H9 (cell line): ENCODE measurements at regions not wholly inside any gene's neighbourhood (a gene's known extent, or its start where the extent isn't known, plus 50 kb on each side); places are given as distances from the start of the nearest gene placed in this dataset.

Source experiments
- DNase-seq: peaks from one replicate; pipeline ENCODE4 v3.0.0-alpha.2; 2017
- H2AFZ ChIP-seq: one replicate; pipeline ENCODE4 v1.6.1; 2013; ENCODE audit warnings: mild to moderate bottlenecking, low read length, control low read depth, moderate library complexity
- H2AK5ac ChIP-seq: 2 replicates; pipeline ENCODE4 v1.6.1; 2013; ENCODE audit warnings: low read length, control low read depth, mixed read lengths; ENCODE audit not compliant: insufficient read length
- H2BK120ac ChIP-seq: one replicate; pipeline ENCODE4 v1.6.1; 2013; ENCODE audit warnings: low read depth, mild to moderate bottlenecking, low read length, control low read depth, inconsistent platforms; ENCODE audit not compliant: poor library complexity, severe bottlenecking
- H2BK12ac ChIP-seq: 2 replicates; pipeline ENCODE4 v1.6.1; 2013; ENCODE audit warnings: low read length, control low read depth, mixed read lengths, low read depth; ENCODE audit not compliant: insufficient read length
- H2BK15ac ChIP-seq: 2 replicates; pipeline ENCODE4 v1.6.1; 2013; ENCODE audit warnings: low read depth, low read length, control low read depth
- H2BK20ac ChIP-seq: one replicate; pipeline ENCODE4 v1.6.1; 2013; ENCODE audit warnings: low read depth, mild to moderate bottlenecking, low read length, control low read depth, inconsistent platforms; ENCODE audit not compliant: poor library complexity, severe bottlenecking
- H2BK5ac ChIP-seq: 2 replicates; pipeline ENCODE4 v1.6.1; 2013; ENCODE audit warnings: low read length, control low read depth, mixed read lengths; ENCODE audit not compliant: insufficient read length
- H3K14ac ChIP-seq: 2 replicates; pipeline ENCODE4 v1.6.1; 2013; ENCODE audit warnings: low read length, control low read depth; ENCODE audit not compliant: insufficient read depth
- H3K18ac ChIP-seq: 2 replicates; pipeline ENCODE4 v1.6.1; 2013; ENCODE audit warnings: low read depth, mild to moderate bottlenecking, mixed read lengths, low read length, control low read depth; ENCODE audit not compliant: insufficient read length
- H3K23ac ChIP-seq: 2 replicates; pipeline ENCODE4 v1.6.1; 2013; ENCODE audit warnings: low read length, control low read depth, mixed read lengths, low read depth; ENCODE audit not compliant: insufficient read length
- H3K23me2 ChIP-seq: 2 replicates; pipeline ENCODE4 v1.6.1; 2013; ENCODE audit warnings: low read depth, mild to moderate bottlenecking, mixed read lengths, low read length, control low read depth; ENCODE audit not compliant: insufficient read length, poor library complexity, severe bottlenecking
- H3K27ac ChIP-seq: 2 replicates; pipeline ENCODE4 v1.5.1; 2013; ENCODE audit warnings: low read length, control low read depth, mixed read lengths, low read depth; ENCODE audit not compliant: insufficient read length
- H3K27me3 ChIP-seq: 2 replicates; pipeline ENCODE4 v1.6.1; 2013; ENCODE audit warnings: low read length, control low read depth, inconsistent platforms; ENCODE audit not compliant: insufficient read depth
- H3K4ac ChIP-seq: 2 replicates; pipeline ENCODE4 v1.6.1; 2013; ENCODE audit warnings: low read depth, mild to moderate bottlenecking, control low read depth, inconsistent platforms, low read length, moderate library complexity
- H3K4me1 ChIP-seq: 2 replicates; pipeline ENCODE4 v1.6.1; 2013; ENCODE audit warnings: low read length, control low read depth, inconsistent platforms; ENCODE audit not compliant: insufficient read depth
- H3K4me2 ChIP-seq: 2 replicates; pipeline ENCODE4 v1.6.1; 2013; ENCODE audit warnings: low read length, control low read depth, mixed read lengths; ENCODE audit not compliant: insufficient read length, insufficient read depth
- H3K56ac ChIP-seq: 2 replicates; pipeline ENCODE4 v1.6.1; 2013; ENCODE audit warnings: low read depth, mild to moderate bottlenecking, mixed read lengths, low read length, control low read depth; ENCODE audit not compliant: insufficient read length
- H3K79me1 ChIP-seq: 2 replicates; pipeline ENCODE4 v1.6.1; 2013; ENCODE audit warnings: low read depth, mild to moderate bottlenecking, moderate library complexity, low read length, control low read depth, inconsistent platforms; ENCODE audit not compliant: insufficient read depth, poor library complexity, severe bottlenecking
- H3K79me2 ChIP-seq: 2 replicates; pipeline ENCODE4 v1.6.1; 2013; ENCODE audit warnings: low read length, control low read depth, inconsistent platforms; ENCODE audit not compliant: insufficient read depth
- H3K9ac ChIP-seq: 2 replicates; pipeline ENCODE4 v1.6.1; 2013; ENCODE audit warnings: low read length, control low read depth, mixed read lengths; ENCODE audit not compliant: insufficient read length; ENCODE audit errors: extremely low read depth
- H3K9me3 ChIP-seq: one replicate; pipeline ENCODE4 v1.6.1; 2013; ENCODE audit warnings: low read depth, low read length, inconsistent platforms; ENCODE audit not compliant: control insufficient read depth
- H3T11ph ChIP-seq: one replicate; pipeline ENCODE4 v1.6.1; 2013; ENCODE audit warnings: mild to moderate bottlenecking, low read length, control low read depth, inconsistent platforms
- H4K20me1 ChIP-seq: one replicate; pipeline ENCODE4 v1.6.1; 2013; ENCODE audit not compliant: control insufficient read depth, insufficient read length, insufficient read depth
- H4K5ac ChIP-seq: 2 replicates; pipeline ENCODE4 v1.6.1; 2013; ENCODE audit warnings: low read depth, mild to moderate bottlenecking, mixed read lengths, low read length, control low read depth; ENCODE audit not compliant: insufficient read length
- H4K8ac ChIP-seq: replicated peaks from 2 replicates; pipeline ENCODE4 v1.6.1; 2013; ENCODE audit warnings: low read length, control low read depth, mixed read lengths, low read depth; ENCODE audit not compliant: insufficient read length
- H4K91ac ChIP-seq: 2 replicates; pipeline ENCODE4 v1.6.1; 2013; ENCODE audit warnings: low read depth, mild to moderate bottlenecking, moderate library complexity, mixed read lengths, low read length, control low read depth; ENCODE audit not compliant: insufficient read length
- H3K27ac Mint-ChIP-seq, 3 experiments: 2 replicates in 2 of 3; 3 replicates in 1 of 3; pipeline ENCODE4 v1.8.0; 2020 to 2021; ENCODE audit warnings: mixed read lengths in 3 of 3, mild to moderate bottlenecking in 1 of 3, moderate library complexity in 1 of 3
- H3K27me3 Mint-ChIP-seq: 2 replicates; pipeline ENCODE4 v1.8.0; 2021; ENCODE audit warnings: low read depth, mild to moderate bottlenecking, moderate library complexity, mixed read lengths
- H3K36me3 Mint-ChIP-seq, 3 experiments: 2 replicates in 2 of 3; 3 replicates in 1 of 3; pipeline ENCODE4 v1.8.0; 2020 to 2021; ENCODE audit warnings: low read depth in 3 of 3, mixed read lengths in 3 of 3; ENCODE audit not compliant: insufficient read depth in 1 of 3
- H3K4me1 Mint-ChIP-seq, 2 experiments: 2 replicates each; pipeline ENCODE4 v1.8.0; 2020; ENCODE audit warnings: mixed read lengths in 2 of 2
- H3K4me3 Mint-ChIP-seq, 2 experiments: 2 replicates in 1 of 2; 3 replicates in 1 of 2; pipeline ENCODE4 v1.8.0; 2020 to 2021; ENCODE audit warnings: mild to moderate bottlenecking in 2 of 2, mixed read lengths in 2 of 2, moderate library complexity in 1 of 2
- H3K9me3 Mint-ChIP-seq, 2 experiments: 2 replicates in 1 of 2; 3 replicates in 1 of 2; pipeline ENCODE4 v1.8.0; 2020; ENCODE audit warnings: mild to moderate bottlenecking in 2 of 2, mixed read lengths in 2 of 2, moderate library complexity in 1 of 2
- CTCF ChIP-seq: fragments of 200-600 bp; sonication (generic); conservative IDR thresholded peaks from 3 replicates; pipeline ENCODE4 v1.8.0; 2021; ENCODE audit warnings: antibody characterized with exemption, mild to moderate bottlenecking
- WGBS: extraction: QIAGEN DNeasy Blood & Tissue Kit; methylation state at CpG from one replicate; pipeline ENCODE4 v1.1.7; 2013; ENCODE audit warnings: missing lambda C conversion rate, low lambda C conversion rate, mixed read lengths; ENCODE audit not compliant: insufficient read length; ENCODE audit errors: extremely low coverage; 5-methylcytosine and 5-hydroxymethylcytosine counted together

GRCh38 chr10:60496181-60496580 lies 106.5 kb upstream of the ANK3 start:
- H3K4ac ChIP-seq = no peak overlapping the region
- no peak overlapping the region for H2BK120ac ChIP-seq
- H3K23me2 ChIP-seq = no peaks in the 10 kb centered on the region
- no peak overlapping the region for H3K23ac ChIP-seq
- no peak overlapping the region for H4K8ac ChIP-seq
- no peak overlapping the region for H3K18ac ChIP-seq
- no peak overlapping the region for H2BK5ac ChIP-seq
- whole genome bisulfite sequencing = no CpG with 5 or more reads among the region's 2 CpGs
- H2BK12ac ChIP-seq = no peak overlapping the region
- H3K9ac ChIP-seq = no peak overlapping the region
- no peak overlapping the region for H3K27ac Mint-ChIP-seq
- H2BK15ac ChIP-seq = no peak overlapping the region
- no peak for DNase-seq
- no peaks in the 10 kb centered on the region for H3K9me3 Mint-ChIP-seq
- no peak overlapping the region for H2AK5ac ChIP-seq
- H4K91ac ChIP-seq = no peak overlapping the region
- no peak overlapping the region for H3K4me3 Mint-ChIP-seq
- H3K4me1 ChIP-seq = no peaks in the 10 kb centered on the region
- no peaks in the 10 kb centered on the region for H4K20me1 ChIP-seq
- no peaks in the 10 kb centered on the region for H3K27me3 ChIP-seq
- peaks cover 4 to 9% of the 10 kb centered on the region in 2 experiments for H3K4me1 Mint-ChIP-seq
- no peaks in the 10 kb centered on the region for H3K36me3 Mint-ChIP-seq
- no peak overlapping the region for H3T11ph ChIP-seq
- no peaks in the 10 kb centered on the region for H3K79me2 ChIP-seq
- no peak overlapping the region for H2AFZ ChIP-seq
- H3K4me2 ChIP-seq = no peak overlapping the region
- no peak overlapping the region for H2BK20ac ChIP-seq
- H3K9me3 ChIP-seq = no peaks in the 10 kb centered on the region
- no peak overlapping the region for H3K27ac ChIP-seq
- H4K5ac ChIP-seq = no peak overlapping the region
- H3K79me1 ChIP-seq = no peaks in the 10 kb centered on the region
- no peaks in the 10 kb centered on the region for H3K27me3 Mint-ChIP-seq
- no peak for TF ChIP-seq CTCF
- no peak overlapping the region for H3K56ac ChIP-seq
- H3K14ac ChIP-seq = no peak overlapping the region
